Upper lobe of left lung (tissue), 6 donors: ENCODE measurements at regions not wholly inside any gene's neighbourhood (a gene's known extent, or its start where the extent isn't known, plus 50 kb on each side); places are given as distances from the start of the nearest gene placed in this dataset.
A peak's percentile ranks its signal among the peaks of the same experiment; 100 is the strongest.
"Not testable (repeated sequence)": the region's sequence is repeated elsewhere in the genome, so short reads cannot be mapped to it uniquely, and the experiment has no call there.

Experiments used
- ATAC-seq, 2 donors: fragments of 200-7000 bp; cut with Tn5 transposase; one replicate each; pipeline ENCODE4 v1.9.1; 2022; ENCODE audit warnings: mild to moderate bottlenecking in 2 of 2, moderate library complexity in 2 of 2; ENCODE audit not compliant: low FRiP score in 2 of 2
- DNase-seq, 2 donors: peaks; one replicate each; pipeline ENCODE4 v3.0.0-alpha.2; 2019 to 2020
- H3K27ac ChIP-seq, 4 donors: fragments of 200-600 bp; sonication (generic); one replicate each; pipeline ENCODE4 v1.5.1; 2016 to 2019
- H3K27me3 ChIP-seq, 4 donors: fragments of 200-600 bp; sonication (generic); one replicate each; pipeline ENCODE4 v1.5.1; 2017 to 2019
- H3K36me3 ChIP-seq, 4 donors: fragments of 200-600 bp; sonication (generic); one replicate each; pipeline ENCODE4 v1.5.1; 2016 to 2019
- H3K4me1 ChIP-seq, 4 donors: fragments of 200-600 bp; sonication (generic); one replicate each; pipeline ENCODE4 v1.5.1; 2018 to 2019
- H3K4me3 ChIP-seq, 4 donors: fragments of 200-600 bp; sonication (generic); one replicate each; pipeline ENCODE4 v1.5.1; 2017 to 2019; ENCODE audit warnings: mild to moderate bottlenecking in 2 of 4, moderate library complexity in 1 of 4
- H3K9me3 ChIP-seq, 4 donors: fragments of 200-600 bp; sonication (generic); one replicate each; pipeline ENCODE4 v1.5.1; 2018 to 2019
- CTCF ChIP-seq, 6 experiments: fragments of 450-650 bp in 4 of 6; fragments of 200-600 bp in 2 of 6; sonication (generic) in 2 of 6; IDR thresholded peaks; one replicate each; pipeline ENCODE4 v1.5.1; 2016 to 2019; ENCODE audit warnings: antibody characterized with exemption in 6 of 6
- EP300 ChIP-seq, 4 donors: sonication (generic); formaldehyde crosslinking; IDR thresholded peaks; one replicate each; pipeline ENCODE4 v1.5.1; 2017; ENCODE audit warnings: antibody characterized with exemption in 4 of 4, control low read depth in 2 of 4
- POLR2A ChIP-seq, 4 donors: fragments of 450-650 bp; IDR thresholded peaks; one replicate each; pipeline ENCODE4 v1.5.1; 2016 to 2017; ENCODE audit warnings: antibody characterized with exemption in 4 of 4, mild to moderate bottlenecking in 2 of 4
- POLR2AphosphoS5 ChIP-seq, 2 donors: sonication (generic); formaldehyde crosslinking; IDR thresholded peaks; one replicate each; pipeline ENCODE4 v1.5.1; 2017; ENCODE audit warnings: antibody characterized with exemption in 2 of 2
- WGBS, 2 donors: methylation state at CpG; one replicate each; pipeline ENCODE4 v1.1.5; 2017 to 2018; 5-methylcytosine and 5-hydroxymethylcytosine counted together
- donor health status: DM: no; HTN: no; CAD: no; lungs with moderate emphysema.
- donor health status: DM: no; HTN: yes; CAD: no; lungs with severe emphysema.

DNA sequence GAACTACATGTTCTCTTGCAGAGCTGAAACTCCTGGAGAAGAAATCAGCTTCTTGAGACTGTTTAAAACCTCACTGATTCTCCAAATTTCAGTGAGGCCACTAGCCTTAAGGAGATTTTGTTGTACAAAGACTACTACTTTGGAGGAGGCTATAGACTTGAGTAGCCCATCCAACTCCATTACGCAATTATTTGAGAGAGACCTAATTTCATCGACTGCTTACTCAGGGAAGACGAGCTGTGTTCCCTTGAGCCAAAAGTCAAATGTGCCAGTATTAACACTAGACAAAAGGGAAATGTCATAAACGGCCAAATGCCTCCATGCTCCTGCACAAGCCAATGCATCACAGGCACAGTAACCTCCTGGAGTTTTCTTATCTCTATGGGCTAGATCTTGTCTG, 182.8 kb upstream of the SESN3 start:
- WGBS, 2 donors: 69 to 84% methylated on average over 4 of the region's 4 CpGs

GRCh38 chr11:95413021-95413420, 182.0 kb upstream of the SESN3 start:
- Histone ChIP-seq H3K27me3 (no peaks in the 10 kb centered on the region), H3K36me3 (no peaks in the 10 kb centered on the region), H3K4me1 (no peaks in the 10 kb centered on the region), H3K9me3 (no peaks in the 10 kb centered on the region), H3K27ac (no peak overlapping the region), H3K4me3 (no peak overlapping the region)
- ATAC-seq (no peak), DNase-seq (no peak)
- TF ChIP-seq EP300 (IDR thresholded peaks at IDR 0.05): no peak
- TF ChIP-seq POLR2AphosphoS5 (IDR thresholded peaks at IDR 0.05): no peak
- TF ChIP-seq CTCF (IDR thresholded peaks at IDR 0.05): no peak
- TF ChIP-seq POLR2A (IDR thresholded peaks at IDR 0.05): no peak

More for the DNA sequence above, 182.8 kb upstream of the SESN3 start:
- Histone ChIP-seq H3K4me3 (no peak overlapping the region), H3K9me3 (no peaks in the 10 kb centered on the region), H3K27me3 (no peaks in the 10 kb centered on the region), H3K36me3 (no peaks in the 10 kb centered on the region), H3K27ac (no peak overlapping the region), H3K4me1 (no peaks in the 10 kb centered on the region)
- TF ChIP-seq EP300 (IDR thresholded peaks at IDR 0.05) (no peak), POLR2A (IDR thresholded peaks at IDR 0.05) (no peak), CTCF (IDR thresholded peaks at IDR 0.05) (no peak), POLR2AphosphoS5 (IDR thresholded peaks at IDR 0.05) (no peak)
- DNase-seq: no peak
- ATAC-seq: peak in 1 of 2 donors; percentile 58

DNA sequence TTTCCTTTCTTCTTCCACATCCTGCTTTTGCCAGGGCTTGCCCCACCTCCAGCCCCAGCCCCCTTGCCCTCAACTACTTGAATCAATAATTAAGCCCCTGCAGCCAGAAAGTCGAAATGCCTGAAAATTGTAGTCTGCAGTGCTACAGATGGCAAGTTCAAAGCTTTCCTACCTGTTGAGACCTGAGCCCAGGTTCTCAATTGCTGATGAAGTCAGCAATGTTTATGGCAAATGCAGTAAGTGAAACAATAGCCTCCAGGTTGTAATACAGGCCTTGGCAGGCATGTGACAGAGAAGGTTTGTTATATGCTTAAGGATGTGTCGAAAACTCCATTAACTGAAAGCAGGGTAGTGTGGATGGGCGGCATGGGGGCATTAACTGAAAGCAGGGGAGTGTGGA, 181.1 kb upstream of the SESN3 start:
- Histone ChIP-seq H3K36me3 (no peaks in the 10 kb centered on the region), H3K27ac (no peak overlapping the region), H3K4me1 (no peaks in the 10 kb centered on the region), H3K27me3 (no peaks in the 10 kb centered on the region), H3K4me3 (no peak overlapping the region), H3K9me3 (no peaks in the 10 kb centered on the region)
- WGBS, 2 donors: 91 to 94% methylated on average over 2 to 3 of the region's 3 CpGs
- TF ChIP-seq CTCF (IDR thresholded peaks at IDR 0.05) (no peak), POLR2AphosphoS5 (IDR thresholded peaks at IDR 0.05) (no peak), POLR2A (IDR thresholded peaks at IDR 0.05) (no peak), EP300 (IDR thresholded peaks at IDR 0.05) (no peak)
- ATAC-seq: no peak
- DNase-seq: no peak

DNA sequence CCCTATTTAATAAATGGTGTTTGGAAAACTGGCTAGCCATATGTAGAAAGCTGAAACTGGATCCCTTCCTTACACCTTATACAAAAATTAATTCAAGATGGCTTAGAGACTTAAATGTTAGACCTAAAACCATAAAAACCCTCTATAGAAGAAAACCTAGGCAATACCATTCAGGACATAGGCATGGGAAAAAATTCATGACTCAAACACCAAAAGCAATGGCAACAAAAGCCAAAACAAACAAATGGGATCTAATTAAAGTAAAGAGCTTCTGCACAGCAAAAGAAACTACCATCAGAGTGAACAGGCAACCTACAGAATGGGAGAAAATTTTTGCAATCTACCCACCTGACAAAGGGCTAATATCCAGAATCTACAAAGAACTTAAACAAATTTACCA, 179.7 kb upstream of the SESN3 start:
- not testable (repeated sequence) for H3K27me3 ChIP-seq, H3K4me3 ChIP-seq, H3K36me3 ChIP-seq, H3K9me3 ChIP-seq, H3K27ac ChIP-seq, ATAC-seq, H3K4me1 ChIP-seq, DNase-seq

- Histone ChIP-seq H3K9me3 (no peaks in the 10 kb centered on the region), H3K4me1 (no peaks in the 10 kb centered on the region), H3K27me3 (no peaks in the 10 kb centered on the region), H3K4me3 (no peak overlapping the region), H3K36me3 (no peaks in the 10 kb centered on the region), H3K27ac (no peak overlapping the region)
- ATAC-seq (no peak), DNase-seq (no peak)
- 92 to 100% methylated on average over 1 of the region's 1 CpG for WGBS, 2 donors
- TF ChIP-seq CTCF (IDR thresholded peaks at IDR 0.05): no peak
- TF ChIP-seq POLR2A (IDR thresholded peaks at IDR 0.05): no peak
- TF ChIP-seq POLR2AphosphoS5 (IDR thresholded peaks at IDR 0.05): no peak
- no peak for TF ChIP-seq EP300 (IDR thresholded peaks at IDR 0.05)
Observed at GRCh38 chr11:95406271-95406670, 175.3 kb upstream of the SESN3 start.
